ENCODE measurements at regions not wholly inside any gene's neighbourhood (a gene's known extent, or its start where the extent isn't known, plus 50 kb on each side); places are given as distances from the start of the nearest gene placed in this dataset.

GRCh38 chr16:47973552-47973951, 182.2 kb downstream of the ABCC12 start:
- TF ChIP-seq CTCF (conservative IDR thresholded peaks at IDR 0.05 in 1 of 2, IDR thresholded peaks at IDR 0.05 in 1 of 2; ENCODE audit: extremely low read depth in 1 of 2, insufficient read depth in 1 of 2, low read depth in 1 of 2, low read length in 2 of 2) (no peak), EZH2 (IDR thresholded peaks at IDR 0.05; ENCODE audit: borderline replicate concordance, low read length) (no peak)

Measured in mammary epithelial cell (primary cell).